GM19395 (cell line): ENCODE measurements at regions not wholly inside any gene's neighbourhood (a gene's known extent, or its start where the extent isn't known, plus 50 kb on each side); places are given as distances from the start of the nearest gene placed in this dataset.

ENCODE experiments used
- ATAC-seq: cut with Tn5 transposase; IDR thresholded peaks from one replicate; pipeline ENCODE4 v1.9.1; 2021; ENCODE audit warnings: mild to moderate bottlenecking, moderate library complexity; ENCODE audit not compliant: unreplicated experiment

DNA sequence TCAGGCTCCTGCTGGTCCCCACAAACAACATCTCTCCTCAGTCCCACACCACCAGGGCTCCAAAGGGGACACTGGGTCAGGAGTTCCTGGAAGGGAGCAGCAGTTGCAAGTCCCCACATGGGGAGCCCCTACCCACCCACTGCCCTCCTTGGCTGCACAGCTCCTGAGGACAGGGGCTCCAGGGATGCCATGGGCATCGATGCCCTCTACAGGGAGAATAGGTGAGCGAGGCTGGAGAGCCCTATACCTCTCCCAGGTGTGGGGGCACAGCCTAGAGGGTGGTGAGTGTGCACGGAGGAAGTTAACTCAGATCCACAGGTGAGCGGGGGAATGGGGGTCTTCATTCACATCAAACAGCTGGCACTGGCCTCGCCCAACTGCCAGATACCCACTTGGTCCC is 141.2 kb upstream of the LINGO1 start:
- ATAC-seq: no peak

DNA sequence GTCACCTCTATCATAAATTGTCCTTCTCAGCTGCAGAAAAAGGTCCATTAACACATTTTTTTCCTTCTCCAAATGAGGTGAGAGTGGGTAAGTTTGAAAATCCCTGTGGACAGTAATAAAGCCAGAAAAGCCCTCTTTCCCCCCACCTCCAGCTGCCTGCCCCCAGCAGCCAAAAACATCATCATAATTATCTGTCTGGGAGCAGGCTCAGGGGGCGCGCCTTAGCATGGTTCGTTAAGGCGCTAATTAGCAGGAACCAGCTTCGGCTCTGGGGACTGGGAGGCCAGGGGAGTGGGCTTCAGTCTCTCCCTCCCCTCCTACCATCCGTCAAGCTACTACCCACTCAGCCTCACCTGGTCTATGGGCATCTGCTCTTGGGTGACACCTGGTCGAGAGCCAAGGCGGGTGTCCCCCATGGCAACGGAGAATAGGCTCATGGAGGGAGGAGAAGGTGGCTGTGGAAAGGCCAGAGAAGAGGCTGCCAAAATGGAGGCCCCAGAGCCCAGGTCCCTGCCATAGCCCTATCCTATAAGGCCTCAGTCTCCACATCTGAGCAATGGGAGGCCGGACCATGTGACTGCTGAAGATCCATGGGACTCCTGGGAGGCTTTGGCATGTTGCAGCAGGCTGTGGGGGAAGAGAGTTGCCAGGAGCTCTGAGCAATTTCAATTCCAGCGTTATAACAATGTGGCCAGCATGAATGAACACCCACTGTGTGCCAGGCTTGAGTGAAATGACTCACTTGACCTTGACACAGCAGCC is 140.1 kb upstream of the LINGO1 start:
- ATAC-seq: no peak

DNA sequence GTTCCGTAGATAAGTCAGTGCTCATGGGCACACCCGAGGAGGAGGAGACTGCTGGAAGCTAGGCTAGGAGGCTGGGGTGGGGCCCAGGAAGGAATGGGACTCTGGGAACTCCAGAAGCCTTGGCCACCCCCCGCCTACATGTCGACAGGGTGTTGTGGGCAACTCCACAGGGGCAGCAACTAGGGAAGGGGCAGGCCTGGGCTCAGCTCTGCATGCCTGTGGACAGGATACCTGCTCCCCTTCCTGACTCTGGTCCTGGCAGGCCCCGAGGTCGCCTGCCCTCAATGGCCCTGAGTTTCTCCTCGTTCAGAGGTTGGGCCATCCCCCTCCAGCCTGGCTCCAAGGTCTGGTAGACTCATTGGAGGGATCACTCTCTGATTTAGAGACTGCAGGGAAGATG is 138.9 kb upstream of the LINGO1 start:
- no peak for ATAC-seq

DNA sequence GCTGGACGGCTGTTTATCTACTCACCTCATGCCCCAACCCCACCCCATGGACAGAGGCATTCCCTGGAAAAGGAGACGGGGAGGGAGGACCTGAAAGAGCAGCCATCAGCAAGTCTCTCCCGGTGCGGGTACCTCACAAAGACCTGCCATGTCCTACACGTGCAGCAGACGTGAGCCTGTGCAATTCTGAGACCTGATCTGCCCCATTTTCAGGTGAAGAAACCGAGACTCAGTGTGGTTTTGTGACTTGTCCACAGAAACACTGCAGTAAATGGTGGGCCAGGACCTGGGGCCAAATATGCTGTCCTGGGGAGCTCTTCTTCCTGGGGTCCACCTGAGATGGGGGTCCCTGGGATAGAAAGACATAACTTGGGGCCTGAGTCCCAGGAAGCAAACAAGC is 137.0 kb upstream of the LINGO1 start:
- no peak for ATAC-seq

DNA sequence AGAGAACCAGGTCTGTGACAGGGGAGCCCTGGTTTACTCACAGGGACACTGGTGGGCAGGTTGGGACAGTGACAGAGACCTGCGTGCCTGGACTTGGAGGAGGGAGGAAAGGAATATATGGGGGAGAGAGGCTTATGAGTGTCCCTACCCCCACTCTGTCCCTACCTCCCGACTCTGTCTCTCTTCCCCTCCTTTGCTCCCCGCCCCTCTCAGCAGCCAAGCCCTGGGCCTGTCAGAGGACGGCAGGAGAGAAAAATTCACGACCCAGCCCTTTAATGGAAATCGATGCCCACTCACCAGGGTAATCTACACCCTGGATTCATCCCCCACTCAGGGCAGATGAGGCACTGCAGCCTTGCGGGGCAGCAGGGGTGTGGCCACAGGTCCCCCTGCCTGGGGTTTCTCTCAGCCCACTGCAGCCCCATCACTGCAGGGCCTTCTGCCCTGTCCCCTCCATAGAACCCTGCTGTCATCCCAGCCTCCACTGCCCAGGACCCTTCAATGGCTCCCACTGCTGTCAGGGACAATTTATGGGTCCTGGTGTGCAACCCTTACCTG is 135.9 kb upstream of the LINGO1 start:
- ATAC-seq: no peak

DNA sequence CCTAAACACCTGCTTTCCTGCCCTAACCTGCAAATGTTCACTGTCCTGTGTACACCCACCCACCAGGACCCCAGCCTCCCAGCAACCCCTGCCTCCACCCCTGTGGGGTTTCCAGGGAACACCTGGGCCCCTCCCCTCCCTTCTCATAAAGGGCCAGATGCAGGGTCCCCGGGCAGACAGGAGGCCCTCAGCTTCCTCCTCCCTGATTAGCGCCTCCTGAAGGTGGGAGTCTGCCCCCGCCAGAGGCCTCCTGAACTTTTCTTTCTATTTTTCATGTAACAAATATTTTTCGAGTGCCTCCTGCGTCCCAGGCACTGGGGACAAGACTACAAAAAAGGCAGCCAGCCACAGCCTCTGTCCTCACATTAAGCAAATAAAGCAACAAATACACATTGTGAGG is 135.4 kb upstream of the LINGO1 start:
- ATAC-seq: no peak

DNA sequence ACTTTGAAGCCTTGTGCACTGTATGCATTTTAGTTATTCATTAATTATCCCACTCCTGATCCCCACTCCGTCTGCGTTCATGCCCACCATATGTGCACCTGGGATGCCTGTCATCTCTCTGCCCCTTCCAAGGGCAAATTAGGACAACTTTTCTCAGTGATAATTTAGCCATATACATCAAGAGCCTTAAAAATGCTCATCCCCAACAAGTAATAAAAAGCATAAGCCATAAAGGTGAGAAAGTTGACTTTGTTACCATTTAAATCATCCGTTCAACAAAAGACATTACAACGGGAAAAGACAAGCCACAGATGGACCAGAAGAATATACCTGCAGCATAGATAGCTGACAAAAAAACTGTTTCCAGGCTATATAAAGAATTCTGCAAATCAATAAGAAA is 131.4 kb upstream of the LINGO1 start:
- ATAC-seq: no peak

DNA sequence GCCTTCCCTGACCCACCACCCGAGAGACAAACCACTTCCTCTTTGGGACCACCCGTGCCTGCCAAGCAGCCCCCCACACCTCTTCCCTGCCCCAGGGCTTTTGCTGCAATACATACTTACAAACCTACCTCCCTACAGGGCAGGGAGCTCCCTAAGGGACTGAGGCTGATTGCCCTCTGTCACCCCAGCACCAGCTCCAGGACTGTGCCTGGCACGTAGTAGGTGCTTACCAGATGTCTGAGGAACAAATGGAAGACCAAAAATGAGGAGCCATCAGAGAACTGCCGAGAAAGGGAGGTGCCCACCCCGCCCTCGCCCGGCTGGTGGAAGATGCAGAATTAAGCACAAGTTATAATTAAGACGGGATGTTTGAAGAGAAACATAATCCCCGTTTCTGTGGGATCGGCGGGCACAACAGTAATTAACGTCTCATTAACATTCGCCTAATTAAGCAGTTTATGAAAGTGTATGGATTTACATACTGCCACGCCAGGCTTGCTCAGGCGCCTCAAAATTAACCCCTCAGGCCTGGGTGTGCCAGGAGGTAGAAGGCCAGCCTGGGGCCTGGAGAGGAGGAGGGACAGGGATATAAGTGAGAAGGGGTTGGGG is 130.1 kb upstream of the LINGO1 start:
- no peak for ATAC-seq

DNA sequence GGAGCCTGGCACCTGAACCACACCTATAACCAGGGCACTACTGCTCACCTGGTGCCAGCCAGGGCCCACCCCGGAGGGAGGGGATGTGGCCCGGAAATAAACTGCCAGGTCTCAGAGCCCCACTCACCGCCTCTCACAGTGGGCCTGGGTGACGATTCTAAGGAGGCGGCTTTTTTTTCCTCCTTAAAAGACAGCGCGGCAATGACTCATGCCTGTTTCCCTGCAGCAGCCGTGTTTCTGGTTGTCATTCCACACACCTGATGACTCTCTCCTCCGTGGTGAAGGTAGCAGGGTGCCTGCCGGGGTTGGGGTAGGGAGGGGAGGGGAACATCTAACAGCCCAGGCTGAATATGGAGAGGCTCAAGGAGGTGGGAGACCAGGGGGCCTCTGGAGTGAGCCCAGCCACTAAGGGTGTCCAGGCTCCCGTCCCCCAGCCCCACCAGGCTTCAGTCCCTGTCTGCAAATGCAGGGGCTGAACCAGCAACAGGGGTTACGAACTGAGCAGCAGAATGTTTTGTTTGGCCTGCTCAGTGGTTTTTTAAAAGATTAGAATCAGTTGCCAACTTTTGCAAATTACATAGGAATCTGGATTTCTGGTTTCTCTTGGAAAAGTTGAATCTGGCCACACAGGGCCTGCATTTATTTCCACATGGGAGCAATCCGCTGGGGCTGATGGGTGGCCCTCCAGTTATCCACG is 127.3 kb upstream of the LINGO1 start:
- no peak for ATAC-seq

DNA sequence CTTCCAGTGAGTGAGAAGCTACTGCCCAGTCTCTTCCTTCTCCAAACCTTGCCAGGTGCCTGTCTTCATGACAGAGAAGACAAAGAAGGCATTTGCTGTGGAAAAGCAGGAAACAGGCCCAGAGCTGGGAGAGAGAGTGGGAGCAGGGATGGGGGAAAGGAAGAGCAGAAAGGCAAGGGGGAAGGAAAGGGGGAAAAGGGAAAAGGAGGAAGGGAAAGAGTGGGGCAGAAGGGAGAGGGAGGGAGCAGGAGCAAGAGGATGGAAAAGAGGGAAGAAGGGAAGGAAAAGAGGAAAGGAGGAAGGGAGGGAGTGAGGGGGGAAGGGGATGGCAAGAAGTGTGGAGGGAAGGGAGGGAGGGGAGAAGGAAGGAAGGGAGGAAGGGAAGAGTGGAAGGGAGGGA is 121.2 kb upstream of the LINGO1 start:
- no peak for ATAC-seq

DNA sequence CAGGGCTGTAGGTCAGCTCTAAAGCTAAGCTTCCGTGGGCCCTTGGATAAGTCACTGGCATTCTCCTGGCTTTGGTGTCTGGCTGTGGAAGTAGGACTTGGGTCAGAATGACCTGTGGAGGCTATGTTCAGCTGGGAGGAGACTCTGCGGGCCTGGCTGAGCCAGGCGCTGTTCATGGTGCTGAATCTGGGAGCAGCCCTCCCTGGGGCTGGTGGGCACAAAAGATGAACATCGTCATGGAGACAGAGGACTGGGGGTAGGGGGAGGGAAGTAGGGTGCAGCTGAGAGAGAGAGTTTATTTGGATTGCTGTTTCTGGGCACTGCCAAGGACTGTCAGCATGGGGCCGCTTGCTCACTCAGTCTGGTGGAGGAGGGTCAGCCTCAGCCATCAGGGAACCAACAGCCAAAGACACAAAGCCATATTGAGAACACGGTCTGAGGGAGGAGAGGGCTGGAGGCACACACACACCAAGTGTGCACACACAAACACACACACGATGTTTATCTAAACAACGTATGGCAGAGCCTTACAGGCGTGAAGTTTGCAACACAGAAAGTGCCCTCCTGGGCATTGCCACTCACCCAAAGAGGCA is 120.7 kb upstream of the LINGO1 start:
- ATAC-seq: no peak

DNA sequence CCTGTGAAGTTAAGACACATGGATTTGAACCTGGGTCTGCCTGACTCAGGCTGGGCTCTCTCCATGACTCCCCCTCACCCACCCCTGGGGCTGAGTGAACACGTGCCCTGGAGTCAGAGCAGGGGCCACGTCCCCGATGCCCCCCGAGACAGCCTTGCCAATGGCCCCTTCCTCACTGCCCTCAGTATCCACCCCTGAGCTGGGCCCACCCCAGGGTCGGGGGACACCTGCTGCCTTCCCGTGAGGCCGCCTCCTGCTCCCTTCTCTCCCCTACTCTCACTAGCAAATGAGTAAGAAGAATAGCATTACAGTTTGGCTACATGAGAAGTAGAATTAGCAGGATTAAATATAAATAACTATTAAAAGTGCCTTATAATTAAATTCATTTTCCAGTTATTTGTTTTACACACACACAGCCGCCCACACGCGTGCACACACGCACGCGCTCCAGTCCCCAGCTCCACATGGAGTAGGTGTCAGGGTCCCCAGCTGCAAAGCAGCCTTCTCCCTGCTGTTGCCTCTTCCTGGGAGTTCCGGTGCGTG is 117.4 kb upstream of the LINGO1 start:
- ATAC-seq: no peak

DNA sequence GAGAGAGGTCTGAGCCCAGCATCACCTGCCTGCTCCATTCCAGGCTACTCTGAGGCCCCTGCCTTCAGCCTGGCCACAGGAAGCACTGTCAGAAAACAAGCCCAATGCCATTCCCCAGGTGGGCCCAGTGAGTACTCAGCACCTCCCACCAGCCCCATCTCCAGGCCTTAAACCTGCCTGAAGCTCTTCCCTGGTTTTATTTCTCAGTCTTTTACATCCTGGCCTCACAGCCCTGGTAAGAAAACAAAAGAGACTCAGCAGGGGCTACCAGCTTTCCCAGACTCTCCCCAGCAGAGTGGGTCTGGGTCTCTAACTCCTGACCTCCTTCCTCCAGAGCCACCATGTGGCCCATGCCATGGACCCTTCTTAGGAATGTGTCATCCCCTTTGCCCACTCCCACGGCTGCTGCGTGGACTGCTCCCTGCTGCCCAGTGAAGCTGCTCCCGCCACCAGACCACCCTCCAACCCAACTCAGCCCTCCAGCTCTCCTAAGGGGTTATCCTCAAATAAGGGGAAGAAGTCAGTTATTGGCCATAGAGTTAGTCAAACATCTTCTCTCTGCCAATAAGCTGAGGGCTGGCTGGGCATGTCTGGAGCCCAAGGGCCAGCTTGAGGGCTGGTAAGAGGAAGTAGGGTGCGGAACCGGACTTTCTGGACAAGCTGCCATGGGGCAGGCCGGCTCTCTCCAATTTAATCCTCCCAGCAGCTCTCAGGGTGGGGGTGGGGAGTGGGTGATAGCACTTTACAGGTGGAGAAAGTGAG is 116.7 kb upstream of the LINGO1 start:
- no peak for ATAC-seq

DNA sequence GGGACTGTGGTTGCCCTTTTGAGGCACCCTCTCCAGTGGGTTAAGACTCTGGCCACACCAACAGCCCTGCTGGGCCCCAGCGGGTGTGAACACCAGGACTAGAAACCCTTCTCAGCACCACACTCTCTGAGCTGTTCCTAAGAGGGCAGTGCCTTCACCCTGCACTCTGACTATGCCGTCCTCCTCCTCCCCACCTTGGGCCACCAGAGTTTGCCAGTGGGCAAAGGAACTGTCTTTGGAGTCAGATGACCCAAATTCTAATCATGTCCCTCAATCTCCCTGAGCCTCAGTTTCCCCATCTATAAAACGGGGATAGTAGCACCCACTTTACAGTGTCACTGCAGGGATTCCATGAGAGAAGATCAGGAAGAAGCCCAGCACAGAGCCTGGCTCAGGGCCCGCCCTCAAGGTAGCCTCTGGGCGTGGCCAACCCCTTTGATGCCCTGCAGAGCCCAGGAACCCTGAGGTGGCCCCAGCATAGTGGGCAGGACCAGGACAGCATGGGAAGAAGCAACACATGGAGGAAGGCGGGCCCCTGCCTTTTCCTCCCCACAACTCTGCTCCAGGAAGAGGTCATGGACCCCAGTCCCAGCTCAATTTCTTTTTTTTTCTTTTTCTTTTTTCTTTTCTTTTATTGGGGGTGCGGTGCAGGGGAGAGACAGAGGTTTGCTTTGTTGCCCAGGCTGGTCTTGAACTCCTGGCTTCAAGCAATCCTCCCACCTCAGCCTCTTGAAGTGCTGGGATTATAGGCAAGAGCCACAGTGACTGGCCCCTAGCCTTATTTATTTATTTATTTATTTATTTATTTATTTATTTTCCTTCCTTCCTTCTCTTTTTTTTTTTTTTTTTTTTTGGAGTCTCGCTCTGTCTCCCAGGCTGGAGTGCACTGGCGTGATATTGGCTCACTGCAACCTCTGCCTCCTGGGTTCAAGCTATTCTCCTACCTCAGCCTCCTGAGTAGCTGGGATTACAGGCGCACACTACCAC is 115.7 kb upstream of the LINGO1 start:
- no peak for ATAC-seq

DNA sequence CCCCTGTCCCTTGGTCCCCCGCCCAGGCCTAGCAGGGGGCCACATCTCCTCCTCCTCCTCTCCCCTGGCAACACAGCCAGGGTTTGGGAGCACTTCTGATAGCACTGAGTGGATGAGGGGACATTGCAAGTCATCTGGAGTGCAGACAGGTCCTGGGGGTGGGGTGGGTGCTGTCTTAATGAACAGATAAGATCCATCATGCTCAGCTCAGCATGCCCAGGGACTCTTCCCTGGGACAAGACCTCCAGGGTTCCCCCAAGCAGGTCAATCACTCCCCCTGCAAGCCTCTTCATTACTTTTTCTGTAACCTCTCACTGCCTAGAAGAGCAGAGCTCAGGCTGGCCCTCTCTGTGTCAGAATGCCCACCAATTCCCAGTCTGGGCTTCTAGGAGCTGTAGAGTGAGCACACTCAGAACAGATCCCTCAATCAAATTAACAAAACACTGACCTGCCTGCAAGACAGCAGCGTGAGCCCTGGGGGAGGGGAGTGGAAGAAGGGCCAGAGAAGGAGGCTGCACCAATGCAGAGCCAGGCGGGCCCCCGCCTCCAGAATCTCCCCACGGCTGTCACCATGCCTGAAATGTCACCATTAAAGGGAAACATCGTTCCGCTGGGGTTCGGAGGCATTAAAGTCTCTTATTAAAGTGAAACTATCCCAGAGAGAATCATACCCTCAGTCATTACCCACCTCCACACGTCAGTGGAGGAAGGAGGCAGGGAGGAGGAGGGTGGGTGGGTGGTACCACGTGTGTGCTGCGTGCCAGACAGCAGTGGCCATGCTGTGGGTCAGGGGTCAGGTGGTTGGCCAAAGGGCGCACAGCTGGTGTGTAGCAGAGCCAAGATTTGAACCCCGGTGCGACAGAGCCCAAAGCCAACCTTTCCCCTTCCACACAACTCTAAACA is 114.7 kb upstream of the LINGO1 start:
- no peak for ATAC-seq

DNA sequence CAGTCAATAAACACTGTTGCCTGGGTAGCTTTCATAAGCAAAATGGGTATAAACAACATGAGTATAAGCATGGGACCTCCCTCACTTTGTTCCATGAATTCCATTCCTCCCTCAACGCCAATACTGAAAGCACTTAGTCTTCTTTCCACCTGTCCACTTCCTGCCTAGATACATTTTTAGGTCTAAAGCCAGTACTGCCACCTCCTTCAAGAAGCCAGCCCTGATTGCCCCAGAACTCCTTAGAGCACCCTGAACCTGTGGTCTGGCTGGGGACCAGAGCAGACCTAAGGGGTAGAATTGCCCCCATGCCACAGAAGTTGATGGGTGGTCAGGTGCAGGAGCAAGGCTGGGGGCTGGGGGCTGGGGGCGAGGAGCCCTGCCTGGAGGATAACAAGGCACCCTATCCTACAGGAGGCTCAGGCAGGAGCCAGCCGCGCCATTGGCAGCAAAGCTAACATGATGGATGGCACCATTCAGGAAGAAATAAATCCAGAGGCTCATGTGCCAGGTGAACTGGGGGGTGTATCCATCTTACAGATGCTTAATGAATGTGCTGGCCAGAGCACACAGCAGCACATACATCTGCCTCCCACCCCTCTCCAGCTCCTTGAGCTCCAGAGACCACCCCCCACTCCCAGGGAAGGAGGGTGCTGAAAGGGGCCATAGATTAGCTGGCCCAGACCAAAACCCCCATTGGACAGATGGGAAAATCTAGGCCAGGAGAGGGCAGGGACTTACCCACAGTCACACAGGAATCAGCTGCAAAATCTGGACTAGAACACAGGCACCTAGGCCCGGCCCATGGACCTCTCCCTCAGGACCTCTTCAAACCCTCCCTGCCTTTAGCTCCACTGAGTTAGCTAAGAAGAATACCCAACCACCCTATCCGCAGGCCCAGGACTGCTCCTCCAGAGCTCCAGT is 113.8 kb upstream of the LINGO1 start:
- ATAC-seq: no peak

DNA sequence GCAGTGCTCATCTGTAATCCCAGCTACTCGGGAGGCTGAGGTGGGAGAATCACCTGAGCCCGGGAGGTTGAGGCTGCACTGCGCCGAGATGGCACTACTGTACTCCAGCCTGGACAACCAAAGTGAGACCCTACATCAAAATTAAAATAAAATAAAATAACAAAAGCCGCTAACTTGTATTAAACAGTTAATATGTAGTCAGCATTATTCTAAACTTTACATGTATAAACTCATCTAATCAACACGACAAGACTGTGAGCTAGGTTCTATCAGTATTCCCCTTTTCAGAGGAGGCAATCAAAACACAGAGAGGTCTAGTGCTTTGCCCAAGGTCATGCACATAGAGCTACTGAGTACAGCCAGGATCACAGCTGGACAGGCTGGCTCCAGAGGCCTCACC is 111.7 kb upstream of the LINGO1 start:
- no peak for ATAC-seq
